ENCODE measurements at regions not wholly inside any gene's neighbourhood (a gene's known extent, or its start where the extent isn't known, plus 50 kb on each side); places are given as distances from the start of the nearest gene placed in this dataset.

- in situ Hi-C loops (cut with HindIII; ENCODE audit: low sequenced_read_pairs) = no loop called here
- DNase-seq (ENCODE audit: low read depth) = no peak
- TF ChIP-seq CTCF (IDR thresholded peaks at IDR 0.05; ENCODE audit: low read depth, low read length, missing control alignments) = no peak
- H3K4me3 ChIP-seq (ENCODE audit: low read depth, low read length) = no peak overlapping the region
These were observed 115.1 kb upstream of the REG3G start for GRCh38 chr2:78910376-78910775.

DNA sequence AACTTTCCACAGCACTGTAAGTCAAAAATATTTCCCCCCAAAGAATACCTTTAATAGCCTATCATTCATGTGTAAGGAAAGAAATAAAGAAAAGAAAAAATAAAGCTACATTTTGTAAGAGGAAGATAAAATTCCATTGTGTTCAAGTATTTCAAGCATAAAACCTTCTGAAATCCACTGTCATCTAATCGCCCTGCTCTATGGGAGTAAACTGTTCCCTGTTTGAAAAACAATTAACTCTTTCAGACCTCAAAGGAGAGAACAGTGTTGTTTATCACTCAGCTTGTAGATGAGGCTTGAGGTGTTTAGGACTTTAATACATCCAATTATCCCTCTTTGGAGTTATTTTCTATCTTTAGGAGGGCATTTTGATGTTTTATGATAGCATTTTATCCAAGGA lies 112.2 kb upstream of the REG3G start:
- no peak overlapping the region for H3K4me3 ChIP-seq (ENCODE audit: low read depth, low read length)
- TF ChIP-seq CTCF (IDR thresholded peaks at IDR 0.05; ENCODE audit: low read depth, low read length, missing control alignments) = no peak
- no peak for DNase-seq (ENCODE audit: low read depth)
- in situ Hi-C loops (cut with HindIII; ENCODE audit: low sequenced_read_pairs) = no loop called here

DNA sequence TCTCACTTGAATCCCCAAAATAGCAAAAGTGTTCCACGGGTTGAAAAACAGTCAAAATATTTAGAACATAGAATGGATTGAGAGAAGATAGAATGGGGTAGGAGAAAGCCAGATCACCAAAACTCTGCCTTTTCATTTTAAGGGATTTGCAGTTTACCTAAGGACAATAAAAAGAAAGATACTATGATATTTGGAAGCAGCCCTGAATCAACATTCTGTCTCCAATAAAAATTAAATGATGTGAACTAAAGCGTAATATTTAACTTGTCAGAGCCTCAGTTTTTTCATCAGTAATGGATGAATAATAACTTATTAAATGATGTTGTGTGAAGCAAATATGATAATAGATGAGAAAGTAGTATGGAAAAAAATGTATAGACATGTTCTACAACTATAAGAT lies 100.2 kb upstream of the REG3G start:
- no peak overlapping the region for H3K4me3 ChIP-seq (ENCODE audit: low read depth, low read length)
- in situ Hi-C loops (cut with HindIII; ENCODE audit: low sequenced_read_pairs) = no loop called here
- no peak for TF ChIP-seq CTCF (IDR thresholded peaks at IDR 0.05; ENCODE audit: low read depth, low read length, missing control alignments)
- DNase-seq (ENCODE audit: low read depth) = no peak

GRCh38 chr2:78928502-78928901 lies 97.0 kb upstream of the REG3G start:
- in situ Hi-C loops (cut with HindIII; ENCODE audit: low sequenced_read_pairs) = no loop called here
- no peak for DNase-seq (ENCODE audit: low read depth)
- no peak overlapping the region for H3K4me3 ChIP-seq (ENCODE audit: low read depth, low read length)
- no peak for TF ChIP-seq CTCF (IDR thresholded peaks at IDR 0.05; ENCODE audit: low read depth, low read length, missing control alignments)

- no peak overlapping the region for H3K4me3 ChIP-seq (ENCODE audit: low read depth, low read length)
- DNase-seq (ENCODE audit: low read depth) = no peak
- in situ Hi-C loops (cut with HindIII; ENCODE audit: low sequenced_read_pairs) = no loop called here
- TF ChIP-seq CTCF (IDR thresholded peaks at IDR 0.05; ENCODE audit: low read depth, low read length, missing control alignments) = no peak
These were observed 84.5 kb upstream of the REG3G start for GRCh38 chr2:78940998-78941397.

GRCh38 chr2:78941751-78942150 lies 83.8 kb upstream of the REG3G start:
- no peak for TF ChIP-seq CTCF (IDR thresholded peaks at IDR 0.05; ENCODE audit: low read depth, low read length, missing control alignments)
- H3K4me3 ChIP-seq (ENCODE audit: low read depth, low read length) = no peak overlapping the region
- DNase-seq (ENCODE audit: low read depth) = no peak
- in situ Hi-C loops (cut with HindIII; ENCODE audit: low sequenced_read_pairs) = no loop called here

DNA sequence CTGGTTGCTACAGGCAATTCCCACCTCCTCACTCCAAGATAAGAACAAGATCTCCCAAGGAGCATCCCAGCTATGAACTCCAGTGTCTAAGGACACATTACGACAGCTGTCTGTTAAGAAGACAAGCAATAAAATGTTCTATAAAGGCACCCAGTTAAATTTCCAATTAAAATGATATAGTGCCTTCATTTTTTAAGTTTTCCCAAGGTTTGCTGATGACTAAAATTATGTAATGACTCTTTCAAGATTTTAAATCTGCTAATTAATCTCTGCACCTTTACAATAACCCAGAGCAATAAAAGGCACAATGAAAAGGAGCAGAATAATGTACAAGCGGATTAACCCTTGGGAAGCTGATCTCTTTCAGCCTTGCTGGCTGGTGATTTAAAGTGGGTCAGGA lies 61.6 kb upstream of the REG3G start:
- no peak for TF ChIP-seq CTCF (IDR thresholded peaks at IDR 0.05; ENCODE audit: low read depth, low read length, missing control alignments)
- in situ Hi-C loops (cut with HindIII; ENCODE audit: low sequenced_read_pairs) = no loop called here
- H3K4me3 ChIP-seq (ENCODE audit: low read depth, low read length) = no peak overlapping the region
- DNase-seq (ENCODE audit: low read depth) = no peak
